Lower leg skin (tissue), 4 donors: ENCODE measurements at regions not wholly inside any gene's neighbourhood (a gene's known extent, or its start where the extent isn't known, plus 50 kb on each side); places are given as distances from the start of the nearest gene placed in this dataset.
A peak's percentile ranks its signal among the peaks of the same experiment; 100 is the strongest.

ENCODE experiments used
- DNase-seq, 2 donors: peaks; one replicate each; pipeline ENCODE4 v3.0.0-alpha.2; 2019; ENCODE audit warnings: low spot score in 2 of 2
- H3K4me3 ChIP-seq: fragments of 200-600 bp; sonication (generic); 2 replicates; pipeline ENCODE4 v1.5.1; 2017; ENCODE audit warnings: mild to moderate bottlenecking, low read depth; ENCODE audit not compliant: poor library complexity, severe bottlenecking
- CTCF ChIP-seq, 3 donors: fragments of 450-650 bp; IDR thresholded peaks; one replicate each; pipeline ENCODE4 v1.5.1; 2016; ENCODE audit warnings: antibody characterized with exemption in 3 of 3, mild to moderate bottlenecking in 3 of 3, moderate library complexity in 2 of 3
- POLR2A ChIP-seq, 2 donors: fragments of 450-650 bp; IDR thresholded peaks; one replicate each; pipeline ENCODE4 v1.6.1; 2016 to 2017; ENCODE audit warnings: antibody characterized with exemption in 2 of 2, mild to moderate bottlenecking in 1 of 2, moderate library complexity in 1 of 2
- WGBS, 2 donors: methylation state at CpG; one replicate each; pipeline ENCODE4 v1.1.5; 2018; 5-methylcytosine and 5-hydroxymethylcytosine counted together
- intact Hi-C: fragments of 100-400 bp; cut with DNase I; formaldehyde crosslinking; loops from one replicate; pipeline ENCODE4 v1.15.0; 2023; ENCODE audit warnings: low total_unique reads

- intact Hi-C loops = no loop called here
- 76 to 80% methylated on average over 5 of the region's 5 CpGs for WGBS, 2 donors
- TF ChIP-seq POLR2A (IDR thresholded peaks at IDR 0.05) (no peak), CTCF (IDR thresholded peaks at IDR 0.05) (no peak)
- DNase-seq = no peak
- H3K4me3 ChIP-seq = no peak overlapping the region
Measured at GRCh38 chr9:16308645-16309044, 561.8 kb downstream of the BNC2 start.

- TF ChIP-seq CTCF (IDR thresholded peaks at IDR 0.05) = no peak
- no peak for TF ChIP-seq POLR2A (IDR thresholded peaks at IDR 0.05)
- intact Hi-C loops = no loop called here
- DNase-seq = peak in 1 of 2 donors; percentile 40
- H3K4me3 ChIP-seq = no peak overlapping the region
- WGBS, 2 donors = 76 to 85% methylated on average over 5 of the region's 5 CpGs
Measured at GRCh38 chr9:16309082-16309468, 561.4 kb downstream of the BNC2 start.

GRCh38 chr9:16309469-16310271 is 560.8 kb downstream of the BNC2 start:
- WGBS, 2 donors = 39 to 47% methylated on average over 24 of the region's 24 CpGs
- H3K4me3 ChIP-seq = no peak overlapping the region
- intact Hi-C loops = loop anchor here (5.0 kb wide), 1 partner anchor 197 kb away; no protein-coding TSS in a partner anchor
- TF ChIP-seq POLR2A (IDR thresholded peaks at IDR 0.05) (no peak), CTCF (IDR thresholded peaks at IDR 0.05) (no peak)
- peak in 1 of 2 donors; percentile 80 for DNase-seq

GRCh38 chr9:16310278-16311110 is 560.0 kb downstream of the BNC2 start:
- TF ChIP-seq POLR2A (IDR thresholded peaks at IDR 0.05) (no peak), CTCF (IDR thresholded peaks at IDR 0.05) (no peak)
- WGBS, 2 donors = 48 to 51% methylated on average over 26 of the region's 26 CpGs
- intact Hi-C loops = loop anchor here (5.0 kb wide), 1 partner anchor 198 kb away; no protein-coding TSS in a partner anchor
- peak in 1 of 2 donors; percentile 76 for DNase-seq
- no peak overlapping the region for H3K4me3 ChIP-seq

GRCh38 chr9:16312116-16312515 is 558.4 kb downstream of the BNC2 start:
- TF ChIP-seq POLR2A (IDR thresholded peaks at IDR 0.05) (no peak), CTCF (IDR thresholded peaks at IDR 0.05) (no peak)
- H3K4me3 ChIP-seq = no peak overlapping the region
- WGBS, 2 donors = 69 to 76% methylated on average over 6 of the region's 6 CpGs
- DNase-seq = no peak
- intact Hi-C loops = loop anchor here (5.0 kb wide), 1 partner anchor 200 kb away; no protein-coding TSS in a partner anchor
